T-helper 1 cell (primary cell): ENCODE measurements at regions not wholly inside any gene's neighbourhood (a gene's known extent, or its start where the extent isn't known, plus 50 kb on each side); places are given as distances from the start of the nearest gene placed in this dataset.

Experiments
- DNase-seq, 5 donors: peaks; one replicate each; pipeline ENCODE4 v3.0.0-alpha.2; 2012 to 2020

DNA sequence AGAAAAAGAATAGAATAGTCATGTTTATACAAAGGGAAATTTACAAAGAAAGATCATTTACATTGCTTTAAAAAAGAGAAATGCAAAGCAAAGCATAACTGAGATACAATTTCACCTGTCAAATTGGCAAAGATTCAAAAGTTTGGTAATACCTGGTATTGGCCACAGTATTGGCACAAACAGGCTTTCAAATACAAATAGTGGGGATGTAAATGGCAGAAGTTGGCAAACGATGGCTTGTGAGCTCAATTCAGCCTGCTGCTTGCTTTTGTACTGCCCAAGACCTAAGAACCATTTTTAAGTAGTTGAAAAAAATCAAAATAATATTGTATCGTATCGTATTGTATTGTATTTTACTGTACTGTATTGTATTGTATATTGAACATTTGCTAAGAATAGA is 194.5 kb upstream of the JAG1 start:
- no peak for DNase-seq

DNA sequence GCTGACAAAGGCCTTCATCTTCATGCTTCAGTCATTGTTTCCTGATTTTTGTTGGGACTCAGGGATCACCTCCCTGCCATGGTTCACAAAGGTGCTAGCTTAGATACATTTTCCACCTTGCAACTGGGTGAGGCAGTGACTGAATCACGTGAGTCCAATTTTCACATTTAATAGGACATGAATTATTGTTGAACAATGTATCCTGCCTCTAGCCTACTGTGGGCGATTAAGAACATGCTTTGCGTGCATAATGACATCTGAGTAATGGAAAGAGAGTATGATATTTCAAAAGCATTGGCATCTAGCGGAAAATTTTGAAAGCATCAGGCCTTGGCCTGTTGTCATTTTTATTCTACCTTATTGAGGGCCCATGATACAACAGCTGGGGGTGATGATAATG is 199.2 kb upstream of the JAG1 start:
- DNase-seq, result no peak

DNA sequence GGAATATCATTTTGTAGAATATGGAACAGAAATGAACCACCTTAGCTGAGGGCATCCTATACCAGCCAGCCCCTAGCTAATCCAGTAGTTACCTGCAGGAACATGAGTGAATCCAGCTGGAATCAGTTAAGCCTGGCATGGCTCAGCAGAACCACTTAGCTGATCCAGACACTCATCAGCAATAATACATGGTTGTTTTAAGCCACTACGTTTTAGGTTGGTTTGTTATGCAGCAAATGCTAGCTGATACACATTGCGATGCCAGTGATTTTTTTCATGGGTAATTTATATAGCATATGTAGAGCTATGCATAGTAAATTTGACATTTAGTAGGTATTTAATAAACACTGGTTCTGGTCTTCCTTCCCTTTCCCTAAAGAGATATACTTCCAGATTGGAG is 201.9 kb upstream of the JAG1 start:
- no peak for DNase-seq

DNA sequence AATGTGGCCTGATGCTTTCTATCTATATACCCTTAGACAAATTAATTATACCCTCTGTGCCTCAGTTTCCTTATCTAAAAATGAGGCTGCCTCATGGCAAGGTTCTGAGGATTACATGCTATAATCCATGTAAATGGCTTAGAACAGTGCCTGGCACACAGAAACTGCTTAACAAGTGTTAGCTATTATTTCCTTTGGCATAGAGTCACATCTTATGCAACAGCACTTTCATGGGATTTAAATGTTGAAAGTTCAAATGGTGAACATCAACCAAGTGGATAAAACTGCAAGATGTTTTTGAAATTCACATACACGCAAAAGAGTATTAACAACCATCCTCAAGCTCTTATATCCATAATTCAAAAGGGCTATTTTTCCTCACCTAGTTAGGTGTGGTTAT is 202.8 kb upstream of the JAG1 start:
- no peak for DNase-seq

DNA sequence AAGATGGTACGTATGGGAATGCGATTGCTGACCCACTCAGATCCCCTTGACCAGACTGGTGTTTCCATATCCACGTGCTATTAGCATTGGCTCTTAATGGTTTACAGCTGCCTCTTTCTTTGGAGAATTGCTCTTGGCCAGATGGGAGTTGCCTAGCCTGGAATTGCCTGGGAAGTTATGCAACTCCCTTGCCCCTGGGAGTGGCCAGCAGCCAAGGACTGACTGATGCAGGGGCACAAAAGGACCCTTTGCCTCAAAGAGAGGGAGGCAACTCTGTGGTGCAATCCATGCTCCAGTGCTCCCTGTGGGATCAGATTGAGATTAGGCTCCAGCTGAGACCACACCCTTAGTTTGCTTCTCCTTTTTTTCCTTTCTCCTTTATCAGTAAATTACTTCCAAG is 203.5 kb upstream of the JAG1 start:
- DNase-seq, result no peak

DNA sequence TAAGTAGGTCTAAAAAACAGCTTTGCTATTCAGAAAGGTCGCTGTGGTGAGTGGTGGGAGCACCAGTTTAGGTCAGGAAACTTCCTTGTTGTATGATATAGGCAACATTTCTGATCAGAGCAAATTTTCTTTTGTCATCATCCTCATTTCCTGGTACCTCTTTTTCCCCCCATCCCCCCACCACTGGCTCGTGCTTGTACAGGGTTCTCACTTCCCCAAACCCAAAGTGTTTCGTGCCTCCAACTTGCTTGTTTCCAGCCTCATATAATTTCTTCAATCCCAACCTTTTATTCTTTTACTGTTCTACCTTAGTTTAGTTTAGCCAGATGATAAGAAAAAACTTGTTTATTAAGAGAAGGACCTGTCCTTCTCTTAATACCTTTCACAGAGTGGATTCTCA is 209.4 kb upstream of the JAG1 start:
- DNase-seq, result no peak

DNA sequence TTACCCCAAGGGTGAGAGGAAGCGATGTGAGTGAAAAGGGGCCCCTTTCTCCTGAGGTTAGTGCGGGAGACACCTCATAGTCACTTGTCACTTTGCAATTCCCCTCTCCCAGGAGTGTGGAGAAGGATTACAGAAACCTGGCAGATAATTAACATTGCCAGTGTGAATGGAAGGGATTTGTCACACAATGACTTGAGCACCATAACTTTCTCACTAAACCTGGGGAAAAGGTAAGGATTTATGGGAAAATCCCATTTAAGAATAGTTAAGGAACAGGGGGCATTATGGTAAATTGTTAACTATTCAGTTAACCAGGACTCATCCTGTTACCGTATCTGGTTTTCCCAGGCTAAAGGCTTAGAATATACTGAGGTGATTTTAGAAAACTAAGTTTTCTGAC is 219.5 kb upstream of the JAG1 start:
- DNase-seq, result no peak

DNA sequence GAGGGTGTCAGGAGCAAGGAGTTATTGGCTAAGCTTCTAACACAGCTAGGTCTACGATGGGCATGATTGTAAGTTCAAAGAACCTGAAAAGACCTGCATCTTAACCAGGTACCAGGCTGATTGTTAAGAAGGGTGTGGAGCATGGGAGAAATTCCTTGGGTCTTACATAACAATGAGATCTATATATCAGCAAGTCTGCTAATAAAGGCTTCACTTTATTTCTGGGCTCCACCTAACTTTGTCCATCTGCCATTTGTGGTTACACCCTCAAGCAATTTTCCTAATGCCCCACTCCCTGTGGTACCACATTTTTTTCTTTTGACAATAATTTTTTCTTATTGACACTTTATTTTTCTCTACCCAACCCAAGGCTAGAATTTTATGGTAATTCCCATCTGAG is 223.5 kb upstream of the JAG1 start:
- no peak for DNase-seq

DNA sequence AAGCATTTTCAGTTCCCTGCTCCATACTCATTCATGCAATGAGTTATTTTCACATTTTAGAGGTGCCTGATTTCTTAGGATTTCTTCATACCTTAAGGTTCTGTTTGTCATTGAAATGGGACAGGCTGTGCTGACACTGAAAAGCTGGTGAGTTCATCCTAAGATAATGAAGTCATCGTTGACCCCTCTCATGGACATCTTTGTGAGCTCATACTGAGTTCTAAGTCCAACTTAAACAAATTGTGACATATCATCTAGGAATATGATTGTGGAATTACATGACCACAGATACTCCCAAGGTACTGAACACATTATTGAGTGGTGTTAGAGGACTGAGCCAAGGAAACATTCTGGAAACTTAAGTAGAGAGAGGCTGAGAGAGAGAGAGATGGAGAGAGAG is 224.8 kb upstream of the JAG1 start:
- DNase-seq, result no peak

DNA sequence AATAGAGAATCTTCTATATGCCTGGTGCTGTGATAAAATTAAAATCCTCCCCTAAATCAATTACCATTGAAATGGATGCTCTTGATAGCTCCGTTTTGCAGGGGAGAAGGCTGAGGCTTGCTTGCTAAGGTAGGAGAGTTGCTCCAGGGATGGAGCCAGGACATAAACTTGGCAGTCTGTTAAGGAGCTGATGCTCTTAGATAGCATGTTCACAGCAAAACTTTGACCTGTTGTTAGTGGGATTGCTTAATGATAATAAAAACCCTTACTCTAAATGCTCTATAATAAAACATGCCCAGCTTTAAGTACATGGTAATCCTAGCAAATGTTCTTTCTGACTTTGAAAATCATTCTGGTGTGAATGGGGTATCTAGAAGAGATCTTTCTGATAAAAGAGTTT is 228.4 kb upstream of the JAG1 start:
- DNase-seq, result no peak

DNA sequence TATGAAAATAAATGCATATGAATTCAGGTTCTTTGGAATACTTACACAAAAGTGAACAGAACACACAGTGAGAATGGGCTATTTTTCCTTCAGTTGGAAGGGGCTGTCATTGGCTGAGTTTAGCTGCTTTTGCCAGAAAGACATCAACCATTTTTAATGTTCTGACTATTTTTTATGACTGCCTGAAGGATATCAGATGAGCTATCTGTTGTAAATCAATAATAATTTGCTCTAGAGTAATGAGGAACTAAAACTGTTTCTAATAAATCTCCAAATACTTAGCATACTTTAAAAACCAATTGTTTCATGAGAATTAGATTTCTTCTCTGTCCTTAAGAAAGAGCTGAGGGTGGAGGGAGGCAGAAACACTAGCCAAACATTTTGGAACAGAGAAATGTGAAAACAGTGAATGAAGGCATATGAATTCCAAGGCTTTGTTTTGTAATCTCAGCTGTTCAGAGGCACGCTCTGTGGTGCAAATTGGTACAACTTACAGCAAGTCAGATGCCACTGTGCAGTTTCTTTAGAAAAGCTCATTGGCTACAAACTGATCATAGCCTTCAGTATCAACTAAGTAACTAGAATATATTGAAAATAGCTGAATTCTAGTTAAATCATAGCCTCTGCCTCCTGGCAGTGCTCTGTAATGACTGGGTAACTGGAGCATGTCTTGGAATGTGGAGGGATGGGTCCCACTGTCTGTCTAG is 228.9 kb upstream of the JAG1 start:
- DNase-seq, result no peak

DNA sequence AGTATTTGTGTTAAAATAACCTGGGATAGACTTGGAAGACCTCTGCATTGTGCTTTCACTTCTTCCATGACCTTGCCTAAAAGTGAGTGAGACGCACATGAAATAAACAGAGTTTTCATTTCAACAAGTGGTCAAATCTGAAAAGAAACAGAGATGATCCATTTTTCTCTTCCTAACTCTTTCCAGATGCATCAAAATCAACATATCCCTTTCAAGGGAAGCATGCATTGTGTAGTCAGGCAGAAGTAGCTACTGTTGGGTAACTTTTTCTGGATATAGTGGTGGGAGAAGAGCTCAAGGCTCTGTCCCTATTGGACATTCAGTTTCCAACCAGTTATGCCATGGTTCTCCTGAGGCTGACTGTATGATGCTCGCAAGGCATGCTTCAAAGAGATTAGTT is 233.0 kb upstream of the JAG1 start:
- no peak for DNase-seq

DNA sequence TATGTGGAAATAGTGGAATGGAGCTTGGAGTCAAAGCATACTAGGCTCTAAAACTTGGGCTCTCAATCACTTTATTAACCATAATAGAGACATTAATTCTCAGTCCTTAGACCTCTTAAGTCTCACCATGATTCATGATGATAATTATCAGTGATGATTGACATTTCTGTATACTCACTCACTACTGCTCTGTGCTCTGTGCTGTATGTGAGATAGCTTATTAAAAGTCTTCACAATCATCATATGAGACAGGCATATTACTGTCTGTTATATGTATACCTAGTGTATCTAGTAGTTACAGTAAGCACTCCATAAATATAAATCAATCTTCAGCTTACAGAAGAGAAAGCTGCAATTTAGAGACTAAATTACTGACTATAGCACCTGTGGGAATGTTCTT is 236.0 kb upstream of the JAG1 start:
- DNase-seq, result no peak

DNA sequence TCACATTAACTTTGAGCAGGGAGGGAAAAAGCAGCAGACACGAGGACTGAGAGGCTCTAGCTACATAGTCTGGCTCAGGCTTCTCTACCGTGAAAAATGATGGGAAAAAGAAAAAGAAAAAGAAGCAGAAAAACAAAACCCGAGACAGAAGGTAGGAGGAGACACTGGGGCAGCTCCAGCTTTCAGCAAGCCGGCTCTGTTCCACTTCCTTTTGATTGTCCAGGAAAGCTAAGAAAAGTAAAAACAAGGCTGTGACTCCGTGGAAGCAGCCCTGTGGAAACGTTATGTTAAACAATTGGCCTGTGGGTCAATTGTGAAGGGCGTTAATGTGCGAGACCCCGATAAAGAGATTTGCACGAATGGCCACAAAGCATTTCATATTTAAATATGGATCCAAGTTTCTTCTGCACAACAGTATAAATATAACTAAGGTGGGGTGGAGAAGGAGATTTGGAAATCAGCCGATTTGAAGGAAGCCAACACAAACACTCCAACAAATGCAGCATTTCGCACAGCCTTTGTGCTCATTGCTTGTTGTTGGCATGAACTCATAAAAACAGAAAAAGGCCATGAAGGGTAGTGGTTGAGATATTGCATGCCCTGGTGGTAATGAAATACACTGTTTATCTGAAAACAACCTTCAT is 236.9 kb upstream of the JAG1 start:
- no peak for DNase-seq

DNA sequence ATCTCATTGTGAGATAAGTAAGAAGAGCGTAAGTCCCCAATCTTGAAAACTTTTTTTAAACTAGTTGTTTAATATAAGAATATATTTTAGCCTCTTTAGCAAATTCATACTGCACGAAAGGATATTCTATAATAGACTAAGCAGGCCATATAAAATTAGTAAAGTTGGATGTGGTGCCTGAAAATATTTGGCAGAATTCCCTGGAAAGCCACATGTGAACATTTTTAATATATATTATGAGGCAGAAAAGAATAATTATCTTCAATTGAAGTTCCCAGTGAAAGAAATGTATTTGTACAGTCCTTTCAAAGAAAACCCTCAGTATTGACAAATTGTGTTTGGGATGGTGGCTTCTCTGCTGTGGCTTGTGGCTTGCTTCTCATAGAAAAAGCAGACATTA is 237.5 kb upstream of the JAG1 start:
- no peak for DNase-seq

DNA sequence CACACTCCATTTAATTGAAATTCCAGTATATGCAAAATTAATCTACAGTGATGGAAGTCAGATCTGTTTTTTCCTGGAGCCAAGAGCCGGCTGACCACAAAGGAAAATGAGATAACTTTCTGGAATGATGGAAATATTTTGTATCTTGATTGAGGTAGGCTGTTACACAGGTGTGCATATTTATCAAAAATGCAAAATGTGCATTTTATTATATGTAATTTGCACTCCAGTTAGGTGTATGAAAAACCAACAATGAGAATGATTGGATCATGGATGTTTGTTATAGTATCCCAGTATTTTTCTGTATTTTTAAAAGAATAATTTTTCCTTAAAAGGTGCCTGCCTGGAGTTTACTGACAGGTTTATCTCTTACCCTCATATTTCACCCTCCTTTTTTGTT is 242.0 kb upstream of the JAG1 start:
- no peak for DNase-seq

DNA sequence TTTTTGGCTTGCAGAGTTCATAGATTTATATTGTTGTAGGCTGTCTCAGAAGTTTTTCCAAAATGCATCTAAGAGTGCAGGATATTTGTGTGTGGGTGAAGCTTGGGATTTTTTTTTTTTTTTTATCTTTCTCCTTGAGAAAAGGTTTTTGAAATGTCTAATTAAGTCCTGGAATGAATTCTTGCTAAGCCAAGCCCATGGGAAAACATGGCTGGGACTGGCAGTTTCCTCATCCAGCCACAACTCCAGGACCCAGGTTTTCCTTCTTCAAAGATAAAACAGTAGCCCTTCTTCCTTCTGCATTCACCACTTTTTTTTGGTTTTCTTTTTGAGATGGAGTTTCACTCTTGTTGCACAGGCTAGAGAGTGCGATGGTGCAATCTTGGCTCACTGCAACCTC is 242.5 kb upstream of the JAG1 start:
- no peak for DNase-seq

DNA sequence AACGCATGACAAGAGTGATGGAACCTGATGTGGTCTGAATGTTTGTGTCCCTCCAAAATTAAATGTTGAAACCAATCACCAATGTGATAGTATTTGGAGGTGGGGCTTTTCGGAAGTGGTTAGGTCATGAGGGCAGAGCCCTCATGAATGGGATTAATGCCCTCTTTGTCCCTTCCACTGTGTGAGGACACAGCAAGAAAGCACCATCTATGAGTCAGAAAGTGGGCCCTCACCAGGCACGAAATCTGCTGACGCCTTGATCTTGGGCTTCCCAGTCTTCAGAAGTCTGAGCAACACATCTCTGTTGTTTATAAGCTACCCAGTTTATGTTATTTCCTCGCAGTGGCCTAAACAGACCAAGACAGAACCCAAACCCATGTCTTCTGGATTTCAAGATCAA is 244.0 kb upstream of the JAG1 start:
- DNase-seq, result no peak

DNA sequence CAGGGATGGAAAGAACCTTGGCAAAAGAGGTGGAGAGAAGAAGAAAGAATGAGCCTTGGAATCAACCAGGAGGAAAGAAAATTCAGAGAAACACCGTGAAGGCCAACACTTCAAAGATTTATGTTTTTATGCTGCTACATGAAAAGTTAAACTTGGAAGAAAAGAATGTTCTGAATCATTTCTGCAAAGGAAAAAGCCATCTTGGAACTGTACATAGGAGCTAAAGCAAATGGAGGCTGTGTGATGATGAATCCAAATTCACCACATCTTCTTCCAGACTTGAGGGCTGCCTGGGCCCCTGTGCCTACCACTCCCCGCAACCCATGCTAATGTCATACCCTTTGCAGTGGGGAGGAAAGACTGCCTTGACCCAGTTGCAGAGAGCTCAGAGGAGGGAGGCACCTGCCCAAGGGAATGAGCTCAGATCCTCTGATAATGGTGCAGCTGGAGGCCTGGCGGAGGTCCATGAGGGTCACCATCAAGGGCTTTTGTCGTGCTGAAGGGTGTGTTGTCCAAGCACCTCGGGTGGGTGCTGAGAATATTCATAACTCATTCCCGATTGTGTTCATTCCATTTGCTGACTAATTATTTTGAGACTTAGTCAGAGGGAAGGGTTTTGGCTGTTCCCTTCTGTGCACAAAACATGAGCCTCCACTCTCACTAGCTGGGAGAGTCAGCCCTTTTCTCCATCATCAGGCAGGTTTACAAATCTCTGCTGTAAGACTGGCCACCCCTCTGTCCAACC is 245.8 kb upstream of the JAG1 start:
- no peak for DNase-seq

DNA sequence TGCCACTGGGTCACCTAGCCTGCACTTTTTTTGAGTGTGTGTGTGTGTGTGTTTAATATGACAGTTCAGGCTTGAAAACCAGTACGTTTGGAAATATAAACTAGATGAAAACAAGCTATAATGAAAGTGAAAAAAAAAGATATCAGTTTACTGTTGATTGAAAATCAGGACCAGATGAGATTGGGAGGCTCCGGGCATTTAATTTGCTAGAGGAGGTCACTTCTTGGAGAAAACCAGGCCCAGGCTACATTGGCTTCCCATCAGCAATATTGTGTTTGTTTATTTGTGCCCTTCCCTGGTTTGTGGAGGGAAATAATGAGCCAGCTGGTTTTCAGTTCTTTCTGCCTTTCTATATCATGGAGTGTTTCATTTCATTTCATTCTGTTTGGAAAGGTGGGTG is 246.6 kb upstream of the JAG1 start:
- no peak for DNase-seq

DNA sequence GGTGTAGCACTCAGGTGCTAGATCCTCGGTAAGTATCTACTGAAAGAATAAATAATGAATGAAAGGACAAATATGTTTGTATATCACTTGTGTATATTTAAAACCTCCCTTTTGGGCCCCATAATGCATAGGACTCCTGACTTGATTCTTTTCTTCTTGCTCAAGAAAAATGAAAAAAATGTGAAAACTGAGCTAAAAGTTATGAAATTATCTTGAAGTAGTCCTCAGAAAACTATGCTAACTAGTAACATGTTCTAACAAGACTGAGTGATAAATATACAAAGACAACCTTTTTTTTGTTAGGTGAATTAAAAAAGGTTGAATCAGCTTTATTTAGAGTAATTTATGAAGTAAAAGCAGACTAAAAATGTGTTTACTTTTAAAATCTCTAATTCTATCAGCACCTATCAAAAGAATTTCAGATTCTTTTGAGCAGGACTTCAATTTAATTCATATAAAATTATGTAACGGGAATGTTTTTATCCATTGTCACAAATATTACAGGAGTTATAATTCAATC is 247.8 kb upstream of the JAG1 start:
- no peak for DNase-seq

DNA sequence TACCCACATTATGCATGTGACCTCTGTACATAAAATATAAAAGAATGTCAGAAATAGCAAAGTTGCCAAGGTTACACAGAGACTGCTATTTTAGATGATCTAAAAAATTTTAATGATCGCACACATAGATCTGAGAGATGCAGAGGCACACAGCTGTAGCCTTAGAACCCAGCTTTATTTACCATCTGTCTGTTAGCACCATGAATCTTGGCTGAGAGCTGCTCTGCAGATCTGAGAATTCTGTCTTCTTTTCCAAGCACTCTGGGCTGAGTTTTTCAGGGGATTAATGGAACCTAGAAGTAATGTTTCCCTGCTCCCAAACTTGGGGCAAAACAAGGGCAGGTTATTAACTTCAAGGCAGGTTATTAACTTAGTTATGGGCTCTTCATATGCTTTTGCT is 248.7 kb upstream of the JAG1 start:
- no peak for DNase-seq

DNA sequence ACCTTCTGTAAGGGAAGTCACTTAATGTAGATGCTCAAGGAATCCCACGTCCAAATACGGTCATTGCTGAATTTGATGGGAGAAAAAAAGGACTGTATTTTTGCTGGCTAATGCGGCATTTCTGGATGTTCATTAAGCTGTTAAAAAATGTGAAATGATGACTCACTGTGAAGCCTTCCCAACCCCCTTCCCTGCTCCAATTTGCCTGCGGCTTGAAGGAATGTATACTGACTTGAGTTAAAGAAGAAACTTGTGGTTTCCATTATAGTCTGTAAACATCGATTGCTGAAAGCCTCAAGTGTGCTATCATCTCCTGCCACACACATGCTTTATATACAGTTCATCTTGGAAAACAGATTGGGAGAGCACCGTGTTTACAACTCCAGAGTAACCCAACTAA is 249.1 kb upstream of the JAG1 start:
- DNase-seq, result no peak

DNA sequence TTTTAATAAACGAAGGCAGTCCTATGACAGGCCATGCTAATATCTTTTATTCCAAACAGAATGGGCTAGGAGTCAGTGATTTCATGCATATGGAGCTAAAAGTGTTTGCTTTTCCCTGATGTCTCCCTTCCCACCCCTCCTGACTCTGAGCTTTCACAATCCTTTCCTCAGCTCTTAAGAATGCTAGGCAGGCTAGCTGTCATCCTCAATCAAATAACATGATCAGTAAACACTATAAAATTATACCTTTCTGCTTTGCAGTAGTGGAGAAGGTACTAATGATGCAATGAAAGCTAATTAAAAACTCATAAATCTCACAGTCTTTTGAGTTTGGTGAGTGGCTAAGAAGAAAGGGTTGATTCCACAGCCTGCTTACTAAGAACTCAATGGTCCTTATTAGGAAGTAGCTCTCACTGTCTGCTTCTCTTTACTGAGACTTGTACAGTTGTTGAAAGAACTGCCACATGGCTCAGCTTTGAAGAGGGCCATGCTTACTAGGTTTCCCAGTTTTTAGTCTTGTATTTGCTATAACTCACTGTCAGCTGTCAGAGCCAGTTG is 250.9 kb upstream of the JAG1 start:
- no peak for DNase-seq
